GM12878 (cell line): ENCODE measurements at regions not wholly inside any gene's neighbourhood (a gene's known extent, or its start where the extent isn't known, plus 50 kb on each side); places are given as distances from the start of the nearest gene placed in this dataset.

ENCODE experiments used
- ATAC-seq: fragments of 200-7000 bp; cut with Tn5 transposase; 3 replicates; pipeline ENCODE4 v1.9.1; 2020; ENCODE audit warnings: mild to moderate bottlenecking, moderate library complexity
- BruUV-seq: library from RNA; stranded (reverse); fragments of 400-500 nt; replicated peaks from 2 replicates; lab custom pipeline; 2021; lab: Mats Ljungman, UMichigan
- CTCF ChIA-PET: fragments of 300-600 bp; sonication (Branson Sonifier 250); formaldehyde crosslinking; extraction: SDS; loops from one replicate; lab custom pipeline; 2021; ENCODE audit warnings: inconsistent platforms; lab: Yijun Ruan, JAX
- POLR2A ChIA-PET: fragments of 350-600 bp; formaldehyde crosslinking; extraction: SDS; loops from one replicate; lab custom pipeline; 2021; ENCODE audit warnings: inconsistent platforms; lab: Charles Lee
- RAD21 ChIA-PET: fragments of 300-600 bp; sonication (Branson Sonifier 250); formaldehyde crosslinking; loops from one replicate; lab custom pipeline; 2023; ENCODE audit warnings: antibody characterized with exemption; ENCODE audit not compliant: unreplicated experiment; lab: Charles Lee
- SMC1A ChIA-PET: fragments of 300-600 bp; sonication (Branson Sonifier 250); formaldehyde crosslinking; loops from one replicate; lab custom pipeline; 2023; ENCODE audit not compliant: unreplicated experiment, uncharacterized antibody; lab: Charles Lee
- DNase-seq: peaks from one replicate; pipeline ENCODE4 v3.0.0-alpha.2; 2011; ENCODE audit warnings: low read depth, low spot score
- FAIRE-seq: peaks from 3 replicates; lab custom pipeline; 2011; peaks lifted over from hg19 to GRCh38; lab: Jason Lieb, UNC
- H2AFZ ChIP-seq: 2 replicates; pipeline ENCODE4 v1.6.0; 2011; ENCODE audit warnings: low read depth, low read length, control low read depth; ENCODE audit not compliant: control insufficient read depth
- H3K27ac ChIP-seq: 2 replicates; pipeline ENCODE4 v1.5.1; 2011; ENCODE audit warnings: control low read depth; ENCODE audit not compliant: control insufficient read depth, insufficient read depth
- H3K27me3 ChIP-seq, 2 experiments: replicated peaks in 1 of 2; 2 replicates each; pipeline versions ENCODE4 v1.6.0 to v1.6.1; 2011; ENCODE audit warnings: low read length in 1 of 2; ENCODE audit not compliant: control insufficient read depth in 2 of 2, insufficient read depth in 2 of 2
- H3K36me3 ChIP-seq, 2 experiments: 2 replicates each; pipeline ENCODE4 v1.5.1; 2011; ENCODE audit warnings: low read length in 1 of 2; ENCODE audit not compliant: control insufficient read depth in 2 of 2, insufficient read depth in 2 of 2
- H3K4me1 ChIP-seq: 2 replicates; pipeline ENCODE4 v1.6.1; 2011; ENCODE audit warnings: mild to moderate bottlenecking, low read length, moderate library complexity, mixed read lengths; ENCODE audit not compliant: control insufficient read depth, insufficient read depth
- H3K4me2 ChIP-seq: 2 replicates; pipeline ENCODE4 v1.6.0; 2011; ENCODE audit warnings: control low read depth; ENCODE audit not compliant: control insufficient read depth, insufficient read depth
- H3K4me3 ChIP-seq: fragments of 200-600 bp; sonication (generic); 2 replicates; pipeline ENCODE4 v1.5.1; 2016
- H3K79me2 ChIP-seq: 2 replicates; pipeline ENCODE4 v1.6.0; 2011; ENCODE audit warnings: low read length; ENCODE audit not compliant: control insufficient read depth, insufficient read depth
- H3K9ac ChIP-seq: 2 replicates; pipeline ENCODE4 v1.8.0; 2011; ENCODE audit warnings: low read length, control low read depth, mixed read lengths; ENCODE audit not compliant: control insufficient read depth, insufficient read depth
- H3K9me3 ChIP-seq: replicated peaks from 3 replicates; pipeline ENCODE4 v1.5.1; 2011; ENCODE audit warnings: mild to moderate bottlenecking, low read length; ENCODE audit not compliant: control insufficient read depth, insufficient read depth
- H4K20me1 ChIP-seq: 2 replicates; pipeline ENCODE4 v1.6.0; 2011; ENCODE audit not compliant: control insufficient read depth, insufficient read depth
- BACH1 ChIP-seq: fragments of 450-650 bp; IDR thresholded peaks from 2 replicates; pipeline ENCODE4 v1.6.1; 2017; ENCODE audit warnings: mild to moderate bottlenecking, borderline replicate concordance
- BRCA1 ChIP-seq: IDR thresholded peaks from 2 replicates; pipeline ENCODE4 v1.6.1; 2011; ENCODE audit warnings: low read depth, low read length, improper control_type of control experiment
- FOS ChIP-seq: IDR thresholded peaks from 3 replicates; pipeline ENCODE4 v1.6.1; 2011; ENCODE audit warnings: borderline replicate concordance; ENCODE audit not compliant: insufficient read length; ENCODE audit errors: extremely low read depth
- FOXK2 ChIP-seq: fragments of 450-650 bp; IDR thresholded peaks from 2 replicates; pipeline ENCODE4 v1.6.1; 2017; ENCODE audit warnings: mild to moderate bottlenecking, moderate library complexity
- FOXM1 ChIP-seq: IDR thresholded peaks from 2 replicates; pipeline ENCODE4 v1.6.1; 2012; ENCODE audit warnings: low read depth, mild to moderate bottlenecking, inconsistent platforms, low read length, moderate library complexity
- KAT2A ChIP-seq: conservative IDR thresholded peaks from 2 replicates; pipeline ENCODE4 v1.6.1; 2011; ENCODE audit warnings: low read depth, low read length; ENCODE audit not compliant: control insufficient read depth
- KLF5 ChIP-seq: fragments of 450-650 bp; IDR thresholded peaks from 2 replicates; pipeline ENCODE4 v1.6.1; 2014; ENCODE audit warnings: mild to moderate bottlenecking; ENCODE audit not compliant: partially characterized antibody
- MAX ChIP-seq: IDR thresholded peaks from 2 replicates; pipeline ENCODE4 v1.6.1; 2012; ENCODE audit warnings: low read depth, low read length, improper control_type of control experiment
- MXI1 ChIP-seq: fragments of 150-350 bp; IDR thresholded peaks from 2 replicates; pipeline ENCODE4 v1.6.1; 2011; ENCODE audit warnings: low read depth, mild to moderate bottlenecking, inconsistent platforms, low read length, improper control_type of control experiment
- RAD51 ChIP-seq: fragments of 450-650 bp; IDR thresholded peaks from 2 replicates; pipeline ENCODE4 v1.6.1; 2016; ENCODE audit warnings: moderate library complexity, mild to moderate bottlenecking, inconsistent platforms
- RBBP5 ChIP-seq: fragments of 200-600 bp; sonication (generic); conservative IDR thresholded peaks from 2 replicates; pipeline ENCODE4 v1.6.1; 2016
- RFX5 ChIP-seq: IDR thresholded peaks from 2 replicates; pipeline ENCODE4 v1.6.1; 2011; ENCODE audit warnings: low read depth, low read length, improper control_type of control experiment
- SUPT20H ChIP-seq: IDR thresholded peaks from 2 replicates; pipeline ENCODE4 v1.6.1; 2011; ENCODE audit warnings: low read depth, mild to moderate bottlenecking, low read length, moderate library complexity, borderline replicate concordance; ENCODE audit not compliant: control insufficient read depth
- USF2 ChIP-seq: IDR thresholded peaks from 2 replicates; pipeline ENCODE4 v1.6.1; 2011; ENCODE audit warnings: low read depth, low read length, improper control_type of control experiment, borderline replicate concordance
- ZNF217 ChIP-seq: fragments of 450-650 bp; IDR thresholded peaks from 2 replicates; pipeline ENCODE4 v1.6.1; 2017; ENCODE audit warnings: antibody characterized with exemption, mild to moderate bottlenecking
- WGBS: methylation state at CpG from one replicate; pipeline ENCODE4 v1.1.6; 2016; ENCODE audit warnings: low lambda C conversion rate; ENCODE audit not compliant: insufficient replicate concordance, insufficient coverage; ENCODE audit errors: missing lambda C conversion rate; 5-methylcytosine and 5-hydroxymethylcytosine counted together
- in situ Hi-C: fragments of 300-500 bp; cut with MboI; formaldehyde crosslinking; loops from 9 replicates; pipeline ENCODE4 v1.14.3; 2018; ENCODE audit warnings: mixed read lengths
- intact Hi-C: fragments of 100-400 bp; cut with micrococcal nuclease; formaldehyde crosslinking; loops from one replicate; pipeline ENCODE4 v1.14.2; 2022; ENCODE audit not compliant: unreplicated experiment
- TF ChIP-seq, protein P1 (sequence below): fragments of 450-650 bp; IDR thresholded peaks from 2 replicates; pipeline ENCODE4 v1.6.1; 2016; ENCODE audit warnings: mild to moderate bottlenecking, moderate library complexity, borderline replicate concordance
- TF ChIP-seq, protein P2 (sequence below): fragments of 450-650 bp; conservative IDR thresholded peaks from 2 replicates; pipeline ENCODE4 v1.6.1; 2017; ENCODE audit warnings: mild to moderate bottlenecking, moderate library complexity

DNA sequence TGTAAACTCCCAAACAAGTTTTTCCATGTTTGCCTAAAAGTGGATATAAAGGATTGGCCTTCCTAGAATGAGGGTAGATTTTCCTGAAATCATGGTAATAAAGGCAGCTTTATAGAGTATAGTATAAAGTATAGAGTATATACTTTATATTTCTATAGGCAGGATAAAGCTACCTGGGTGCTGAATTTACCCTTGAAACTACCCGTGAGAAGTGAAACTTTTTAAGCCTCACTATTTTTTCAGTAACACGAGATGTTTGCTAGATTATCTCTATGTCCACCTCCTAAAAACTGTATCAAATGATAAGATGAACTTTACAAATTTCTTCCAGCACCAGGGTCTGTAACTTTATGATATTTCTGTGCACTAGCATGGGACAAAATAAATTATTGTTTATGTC is 340.0 kb upstream of the GALNTL6 start:
- H4K20me1 ChIP-seq = no peaks in the 10 kb centered on the region
- intact Hi-C loops = loop anchor here (5.0 kb wide), 1 partner anchor 164 kb away; no protein-coding TSS in a partner anchor
- ChIA-PET RAD21 (interaction anchor here (0.6 kb wide), 1 partner anchor 303 kb away, joined by 3 read pairs; no protein-coding TSS in a partner anchor), POLR2A (no interaction called here), CTCF (no interaction called here), SMC1A (no interaction called here)
- FAIRE-seq (no peak), ATAC-seq (peak; percentile 72), DNase-seq (no peak)
- in situ Hi-C loops = no loop called here
- BruUV-seq = no TSS peak
- TF ChIP-seq FOXK2 = no peak
- TF ChIP-seq MAX = no peak
- no peak for TF ChIP-seq FOS
- TF ChIP-seq FOXM1 = no peak
- no peak for TF ChIP-seq RBBP5
- TF ChIP-seq, protein P1, sequence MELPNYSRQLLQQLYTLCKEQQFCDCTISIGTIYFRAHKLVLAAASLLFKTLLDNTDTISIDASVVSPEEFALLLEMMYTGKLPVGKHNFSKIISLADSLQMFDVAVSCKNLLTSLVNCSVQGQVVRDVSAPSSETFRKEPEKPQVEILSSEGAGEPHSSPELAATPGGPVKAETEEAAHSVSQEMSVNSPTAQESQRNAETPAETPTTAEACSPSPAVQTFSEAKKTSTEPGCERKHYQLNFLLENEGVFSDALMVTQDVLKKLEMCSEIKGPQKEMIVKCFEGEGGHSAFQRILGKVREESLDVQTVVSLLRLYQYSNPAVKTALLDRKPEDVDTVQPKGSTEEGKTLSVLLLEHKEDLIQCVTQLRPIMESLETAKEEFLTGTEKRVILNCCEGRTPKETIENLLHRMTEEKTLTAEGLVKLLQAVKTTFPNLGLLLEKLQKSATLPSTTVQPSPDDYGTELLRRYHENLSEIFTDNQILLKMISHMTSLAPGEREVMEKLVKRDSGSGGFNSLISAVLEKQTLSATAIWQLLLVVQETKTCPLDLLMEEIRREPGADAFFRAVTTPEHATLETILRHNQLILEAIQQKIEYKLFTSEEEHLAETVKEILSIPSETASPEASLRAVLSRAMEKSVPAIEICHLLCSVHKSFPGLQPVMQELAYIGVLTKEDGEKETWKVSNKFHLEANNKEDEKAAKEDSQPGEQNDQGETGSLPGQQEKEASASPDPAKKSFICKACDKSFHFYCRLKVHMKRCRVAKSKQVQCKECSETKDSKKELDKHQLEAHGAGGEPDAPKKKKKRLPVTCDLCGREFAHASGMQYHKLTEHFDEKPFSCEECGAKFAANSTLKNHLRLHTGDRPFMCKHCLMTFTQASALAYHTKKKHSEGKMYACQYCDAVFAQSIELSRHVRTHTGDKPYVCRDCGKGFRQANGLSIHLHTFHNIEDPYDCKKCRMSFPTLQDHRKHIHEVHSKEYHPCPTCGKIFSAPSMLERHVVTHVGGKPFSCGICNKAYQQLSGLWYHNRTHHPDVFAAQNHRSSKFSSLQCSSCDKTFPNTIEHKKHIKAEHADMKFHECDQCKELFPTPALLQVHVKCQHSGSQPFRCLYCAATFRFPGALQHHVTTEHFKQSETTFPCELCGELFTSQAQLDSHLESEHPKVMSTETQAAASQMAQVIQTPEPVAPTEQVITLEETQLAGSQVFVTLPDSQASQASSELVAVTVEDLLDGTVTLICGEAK = no peak
- TF ChIP-seq KLF5 = no peak
- no peak for TF ChIP-seq KAT2A
- TF ChIP-seq SUPT20H = no peak
- no peak for TF ChIP-seq BACH1
- no peak for TF ChIP-seq BRCA1
- TF ChIP-seq USF2 = no peak
- TF ChIP-seq MXI1 = no peak
- TF ChIP-seq ZNF217 = no peak
- no peak for TF ChIP-seq RAD51
- TF ChIP-seq, protein P2, sequence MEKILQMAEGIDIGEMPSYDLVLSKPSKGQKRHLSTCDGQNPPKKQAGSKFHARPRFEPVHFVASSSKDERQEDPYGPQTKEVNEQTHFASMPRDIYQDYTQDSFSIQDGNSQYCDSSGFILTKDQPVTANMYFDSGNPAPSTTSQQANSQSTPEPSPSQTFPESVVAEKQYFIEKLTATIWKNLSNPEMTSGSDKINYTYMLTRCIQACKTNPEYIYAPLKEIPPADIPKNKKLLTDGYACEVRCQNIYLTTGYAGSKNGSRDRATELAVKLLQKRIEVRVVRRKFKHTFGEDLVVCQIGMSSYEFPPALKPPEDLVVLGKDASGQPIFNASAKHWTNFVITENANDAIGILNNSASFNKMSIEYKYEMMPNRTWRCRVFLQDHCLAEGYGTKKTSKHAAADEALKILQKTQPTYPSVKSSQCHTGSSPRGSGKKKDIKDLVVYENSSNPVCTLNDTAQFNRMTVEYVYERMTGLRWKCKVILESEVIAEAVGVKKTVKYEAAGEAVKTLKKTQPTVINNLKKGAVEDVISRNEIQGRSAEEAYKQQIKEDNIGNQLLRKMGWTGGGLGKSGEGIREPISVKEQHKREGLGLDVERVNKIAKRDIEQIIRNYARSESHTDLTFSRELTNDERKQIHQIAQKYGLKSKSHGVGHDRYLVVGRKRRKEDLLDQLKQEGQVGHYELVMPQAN = no peak
- TF ChIP-seq RFX5 = no peak
- WGBS = 4% methylated on average over 2 of the region's 2 CpGs
- H3K9ac ChIP-seq = no peak overlapping the region
- H3K4me3 ChIP-seq = no peak overlapping the region
- H3K27me3 ChIP-seq = no peaks in the 10 kb centered on the region
- H2AFZ ChIP-seq = no peak overlapping the region; the same call in 1 of the 2 replicates
- H3K4me1 ChIP-seq = no peaks in the 10 kb centered on the region
- no peak overlapping the region for H3K4me2 ChIP-seq
- H3K36me3 ChIP-seq = no peaks in the 10 kb centered on the region
- H3K9me3 ChIP-seq = no peaks in the 10 kb centered on the region
- H3K79me2 ChIP-seq = no peaks in the 10 kb centered on the region
- no peak overlapping the region for H3K27ac ChIP-seq
